ENCODE measurements at regions not wholly inside any gene's neighbourhood (a gene's known extent, or its start where the extent isn't known, plus 50 kb on each side); places are given as distances from the start of the nearest gene placed in this dataset.

- TF ChIP-seq POLR2A (IDR thresholded peaks at IDR 0.05; ENCODE audit: low read depth) (no peak), POLR2AphosphoS5 (IDR thresholded peaks at IDR 0.05) (no peak), CTCF (IDR thresholded peaks at IDR 0.05) (no peak)
These were observed 180.0 kb downstream of the TOX3 start for GRCh38 chr16:52366983-52367382.
